Panc1 (cell line): ENCODE measurements at regions not wholly inside any gene's neighbourhood (a gene's known extent, or its start where the extent isn't known, plus 50 kb on each side); places are given as distances from the start of the nearest gene placed in this dataset.

Experiments
- ATAC-seq: fragments of 200-7000 bp; cut with Tn5 transposase; 2 replicates; pipeline ENCODE4 v1.9.1; 2020; ENCODE audit warnings: mild to moderate bottlenecking, moderate library complexity
- BruUV-seq: library from RNA; stranded (reverse); fragments of 400-500 nt; replicated peaks from 2 replicates; lab custom pipeline; 2021; lab: Mats Ljungman, UMichigan
- CTCF ChIA-PET: fragments of 300-600 bp; sonication (Branson Sonifier 250); formaldehyde crosslinking; loops from one replicate; lab custom pipeline; 2022; ENCODE audit warnings: antibody characterized with exemption; lab: Charles Lee
- POLR2A ChIA-PET: fragments of 300-600 bp; sonication (Branson Sonifier 250); formaldehyde crosslinking; loops from one replicate; lab custom pipeline; 2022; ENCODE audit warnings: antibody characterized with exemption; lab: Charles Lee
- DNase-seq: peaks from one replicate; pipeline ENCODE4 v3.0.0-alpha.2; 2010; ENCODE audit warnings: low read depth, low spot score
- H3K27ac ChIP-seq: 2 replicates; pipeline ENCODE4 v1.5.1; 2011; ENCODE audit warnings: mild to moderate bottlenecking, low read length, inconsistent platforms
- H3K27me3 ChIP-seq: fragments of 200-500 bp; sonication (Bioruptor generic); 2 replicates; pipeline ENCODE4 v1.6.0; 2014; ENCODE audit warnings: low read length, inconsistent platforms; ENCODE audit not compliant: control insufficient read depth, insufficient read depth
- H3K36me3 ChIP-seq: fragments of 200-500 bp; sonication (Bioruptor generic); 2 replicates; pipeline ENCODE4 v1.5.1; 2014; ENCODE audit warnings: inconsistent platforms, mild to moderate bottlenecking, low read length, moderate library complexity; ENCODE audit not compliant: control insufficient read depth, insufficient read depth
- H3K4me1 ChIP-seq: 2 replicates; pipeline ENCODE4 v1.5.1; 2011; ENCODE audit warnings: inconsistent platforms, mild to moderate bottlenecking, low read length, moderate library complexity; ENCODE audit not compliant: control insufficient read depth, insufficient read depth
- H3K4me3 ChIP-seq, 2 experiments: 2 replicates each; pipeline ENCODE4 v1.5.1; 2011 to 2012; ENCODE audit warnings: low read depth in 2 of 2, low read length in 2 of 2, mild to moderate bottlenecking in 2 of 2, inconsistent platforms in 1 of 2, moderate library complexity in 1 of 2
- H3K9me3 ChIP-seq: fragments of 200-500 bp; sonication (Bioruptor generic); 2 replicates; pipeline ENCODE4 v1.5.1; 2014; ENCODE audit warnings: low read depth, mild to moderate bottlenecking, inconsistent platforms, low read length, moderate library complexity; ENCODE audit not compliant: control insufficient read depth, insufficient read depth
- POLR2AphosphoS5 ChIP-seq: IDR thresholded peaks from 2 replicates; pipeline ENCODE4 v1.6.1; 2012; ENCODE audit warnings: mild to moderate bottlenecking, low read depth, low read length, moderate library complexity
- SIN3A ChIP-seq: IDR thresholded peaks from 2 replicates; pipeline ENCODE4 v1.6.1; 2012; ENCODE audit warnings: low read depth, mild to moderate bottlenecking, low read length, moderate library complexity, borderline replicate concordance; ENCODE audit not compliant: insufficient read depth
- TCF7L2 ChIP-seq: IDR thresholded peaks from 2 replicates; pipeline ENCODE4 v1.6.1; 2011; ENCODE audit warnings: mild to moderate bottlenecking, low read depth, low read length, inconsistent platforms
- in situ Hi-C: cut with HindIII; loops from 2 replicates; pipeline ENCODE4 v1.10.0; 2016; ENCODE audit warnings: low sequenced_read_pairs, low pct_unique_long_range_greater_than_20kb
- intact Hi-C: fragments of 100-400 bp; cut with micrococcal nuclease; formaldehyde crosslinking; loops from one replicate; pipeline ENCODE4 v1.10.0; 2022; ENCODE audit not compliant: unreplicated experiment
- TF ChIP-seq, protein P1 (sequence below): fragments of 450-650 bp; IDR thresholded peaks from 2 replicates; pipeline ENCODE4 v1.5.1; 2017; ENCODE audit warnings: mild to moderate bottlenecking
- TF ChIP-seq, protein P2 (sequence below), 2 experiments: IDR thresholded peaks; 2 replicates each; pipeline ENCODE4 v1.6.1; 2011 to 2012; ENCODE audit warnings: low read depth in 2 of 2, control low read depth in 1 of 2, low read length in 1 of 2, mild to moderate bottlenecking in 1 of 2, moderate library complexity in 1 of 2; ENCODE audit not compliant: insufficient read depth in 1 of 2

- no peak overlapping the region for H3K27ac ChIP-seq
- no peaks in the 10 kb centered on the region for H3K27me3 ChIP-seq
- ATAC-seq (no peak), DNase-seq (no peak)
- no TSS peak for BruUV-seq
- H3K9me3 ChIP-seq: no peaks in the 10 kb centered on the region
- intact Hi-C loops (no loop called here), in situ Hi-C loops (no loop called here)
- ChIA-PET CTCF (no interaction called here), POLR2A (no interaction called here)
- no peaks in the 10 kb centered on the region for H3K4me1 ChIP-seq
- no peaks in the 10 kb centered on the region for H3K36me3 ChIP-seq
- TF ChIP-seq, protein P1, sequence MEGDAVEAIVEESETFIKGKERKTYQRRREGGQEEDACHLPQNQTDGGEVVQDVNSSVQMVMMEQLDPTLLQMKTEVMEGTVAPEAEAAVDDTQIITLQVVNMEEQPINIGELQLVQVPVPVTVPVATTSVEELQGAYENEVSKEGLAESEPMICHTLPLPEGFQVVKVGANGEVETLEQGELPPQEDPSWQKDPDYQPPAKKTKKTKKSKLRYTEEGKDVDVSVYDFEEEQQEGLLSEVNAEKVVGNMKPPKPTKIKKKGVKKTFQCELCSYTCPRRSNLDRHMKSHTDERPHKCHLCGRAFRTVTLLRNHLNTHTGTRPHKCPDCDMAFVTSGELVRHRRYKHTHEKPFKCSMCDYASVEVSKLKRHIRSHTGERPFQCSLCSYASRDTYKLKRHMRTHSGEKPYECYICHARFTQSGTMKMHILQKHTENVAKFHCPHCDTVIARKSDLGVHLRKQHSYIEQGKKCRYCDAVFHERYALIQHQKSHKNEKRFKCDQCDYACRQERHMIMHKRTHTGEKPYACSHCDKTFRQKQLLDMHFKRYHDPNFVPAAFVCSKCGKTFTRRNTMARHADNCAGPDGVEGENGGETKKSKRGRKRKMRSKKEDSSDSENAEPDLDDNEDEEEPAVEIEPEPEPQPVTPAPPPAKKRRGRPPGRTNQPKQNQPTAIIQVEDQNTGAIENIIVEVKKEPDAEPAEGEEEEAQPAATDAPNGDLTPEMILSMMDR: no peak
- TF ChIP-seq SIN3A (no peak), TCF7L2 (no peak), POLR2AphosphoS5 (no peak)
- TF ChIP-seq, protein P2, sequence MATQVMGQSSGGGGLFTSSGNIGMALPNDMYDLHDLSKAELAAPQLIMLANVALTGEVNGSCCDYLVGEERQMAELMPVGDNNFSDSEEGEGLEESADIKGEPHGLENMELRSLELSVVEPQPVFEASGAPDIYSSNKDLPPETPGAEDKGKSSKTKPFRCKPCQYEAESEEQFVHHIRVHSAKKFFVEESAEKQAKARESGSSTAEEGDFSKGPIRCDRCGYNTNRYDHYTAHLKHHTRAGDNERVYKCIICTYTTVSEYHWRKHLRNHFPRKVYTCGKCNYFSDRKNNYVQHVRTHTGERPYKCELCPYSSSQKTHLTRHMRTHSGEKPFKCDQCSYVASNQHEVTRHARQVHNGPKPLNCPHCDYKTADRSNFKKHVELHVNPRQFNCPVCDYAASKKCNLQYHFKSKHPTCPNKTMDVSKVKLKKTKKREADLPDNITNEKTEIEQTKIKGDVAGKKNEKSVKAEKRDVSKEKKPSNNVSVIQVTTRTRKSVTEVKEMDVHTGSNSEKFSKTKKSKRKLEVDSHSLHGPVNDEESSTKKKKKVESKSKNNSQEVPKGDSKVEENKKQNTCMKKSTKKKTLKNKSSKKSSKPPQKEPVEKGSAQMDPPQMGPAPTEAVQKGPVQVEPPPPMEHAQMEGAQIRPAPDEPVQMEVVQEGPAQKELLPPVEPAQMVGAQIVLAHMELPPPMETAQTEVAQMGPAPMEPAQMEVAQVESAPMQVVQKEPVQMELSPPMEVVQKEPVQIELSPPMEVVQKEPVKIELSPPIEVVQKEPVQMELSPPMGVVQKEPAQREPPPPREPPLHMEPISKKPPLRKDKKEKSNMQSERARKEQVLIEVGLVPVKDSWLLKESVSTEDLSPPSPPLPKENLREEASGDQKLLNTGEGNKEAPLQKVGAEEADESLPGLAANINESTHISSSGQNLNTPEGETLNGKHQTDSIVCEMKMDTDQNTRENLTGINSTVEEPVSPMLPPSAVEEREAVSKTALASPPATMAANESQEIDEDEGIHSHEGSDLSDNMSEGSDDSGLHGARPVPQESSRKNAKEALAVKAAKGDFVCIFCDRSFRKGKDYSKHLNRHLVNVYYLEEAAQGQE (IDR thresholded peaks at IDR 0.05; ENCODE audit: insufficient read depth in 1 of 2, low read depth in 2 of 2, low read length in 1 of 2): no peak
- no peak overlapping the region for H3K4me3 ChIP-seq
These were observed 132.6 kb downstream of the DIPK2A start for GRCh38 chr3:144104186-144104585.

GRCh38 chr3:144104679-144105078 lies 133.1 kb downstream of the DIPK2A start:
- Histone ChIP-seq H3K27ac (no peak overlapping the region), H3K9me3 (no peaks in the 10 kb centered on the region), H3K36me3 (no peaks in the 10 kb centered on the region), H3K27me3 (no peaks in the 10 kb centered on the region), H3K4me3 (no peak overlapping the region), H3K4me1 (no peaks in the 10 kb centered on the region)
- no peak for TF ChIP-seq TCF7L2
- no TSS peak for BruUV-seq
- DNase-seq (no peak), ATAC-seq (no peak)
- CTCF ChIA-PET: no interaction called here
- POLR2A ChIA-PET: no interaction called here
- intact Hi-C loops (no loop called here), in situ Hi-C loops (no loop called here)

DNA sequence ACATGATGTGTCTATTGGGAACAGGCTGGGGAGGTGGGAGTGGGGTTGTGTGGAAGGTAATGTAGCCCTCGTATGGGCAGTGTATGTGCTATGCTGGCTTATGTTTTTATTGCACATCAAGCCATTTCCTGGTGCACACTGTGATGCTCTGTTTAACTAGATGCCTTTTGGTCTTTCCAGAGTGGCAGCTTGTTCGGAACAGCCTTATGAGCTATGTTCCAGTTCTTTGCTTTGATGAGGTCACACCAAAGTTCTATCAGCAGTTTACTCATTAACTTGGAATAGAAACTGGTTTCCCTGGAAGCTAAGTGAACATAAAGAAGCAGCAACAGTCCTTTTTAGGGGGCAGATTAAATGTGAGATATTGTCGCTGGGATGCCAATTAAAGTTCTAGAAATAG lies 133.9 kb downstream of the DIPK2A start:
- BruUV-seq: no TSS peak
- no peak for DNase-seq

More for the DNA sequence above, 133.9 kb downstream of the DIPK2A start:
- Histone ChIP-seq H3K27me3 (no peaks in the 10 kb centered on the region), H3K36me3 (no peaks in the 10 kb centered on the region), H3K4me1 (no peaks in the 10 kb centered on the region), H3K27ac (no peak overlapping the region), H3K9me3 (no peaks in the 10 kb centered on the region), H3K4me3 (no peak overlapping the region)
- CTCF ChIA-PET: no interaction called here
- POLR2A ChIA-PET: no interaction called here
- in situ Hi-C loops (no loop called here), intact Hi-C loops (no loop called here)
- ATAC-seq: no peak
- TF ChIP-seq, protein P1: no peak
